Cortex of kidney (tissue), 1 donor: ENCODE measurements at regions not wholly inside any gene's neighbourhood (a gene's known extent, or its start where the extent isn't known, plus 50 kb on each side); places are given as distances from the start of the nearest gene placed in this dataset.

Experiments used
- DNase-seq: peaks from one replicate; lab custom pipeline; 2025; lab: John Stamatoyannopoulos, UW

- no peak for DNase-seq
Observed at GRCh38 chr13:23983671-23984070, 86.4 kb upstream of the C1QTNF9B start.

GRCh38 chr13:23984546-23984945, 87.2 kb upstream of the C1QTNF9B start:
- no peak for DNase-seq

GRCh38 chr13:23985060-23985459, 87.8 kb upstream of the C1QTNF9B start:
- no peak for DNase-seq

GRCh38 chr13:23985839-23986238, 88.5 kb upstream of the C1QTNF9B start:
- DNase-seq: no peak

- DNase-seq: no peak
Observed at GRCh38 chr13:23986619-23987018, 89.3 kb upstream of the C1QTNF9B start.

GRCh38 chr13:23987331-23987894, 90.1 kb upstream of the C1QTNF9B start:
- no peak for DNase-seq

GRCh38 chr13:23988546-23989122, 91.3 kb upstream of the C1QTNF9B start:
- no peak for DNase-seq

GRCh38 chr13:23990455-23990854, 93.2 kb upstream of the C1QTNF9B start:
- no peak for DNase-seq

GRCh38 chr13:23991119-23991518, 93.8 kb upstream of the C1QTNF9B start:
- DNase-seq: no peak

GRCh38 chr13:23992781-23993679, 95.7 kb upstream of the C1QTNF9B start:
- no peak for DNase-seq

GRCh38 chr13:23993680-23993985, 96.3 kb upstream of the C1QTNF9B start:
- DNase-seq: no peak

GRCh38 chr13:23995283-23996073, 98.2 kb upstream of the C1QTNF9B start:
- DNase-seq: no peak

GRCh38 chr13:23996456-23996855, 99.2 kb upstream of the C1QTNF9B start:
- DNase-seq: no peak

- DNase-seq: no peak
Observed at GRCh38 chr13:23999424-23999823, 102.1 kb upstream of the C1QTNF9B start.

- DNase-seq: no peak
Observed at GRCh38 chr13:24002206-24002815, 105.0 kb upstream of the C1QTNF9B start.

- DNase-seq: no peak
Observed at GRCh38 chr13:24004142-24004899, 107.0 kb upstream of the C1QTNF9B start.

GRCh38 chr13:24004971-24005370, 107.7 kb upstream of the C1QTNF9B start:
- no peak for DNase-seq

- no peak for DNase-seq
Observed at GRCh38 chr13:24005755-24006281, 108.5 kb upstream of the C1QTNF9B start.

- no peak for DNase-seq
Observed at GRCh38 chr13:24006520-24007248, 109.4 kb upstream of the C1QTNF9B start.

GRCh38 chr13:24007979-24008620, 110.8 kb upstream of the C1QTNF9B start:
- no peak for DNase-seq
